ENCODE measurements at regions not wholly inside any gene's neighbourhood (a gene's known extent, or its start where the extent isn't known, plus 50 kb on each side); places are given as distances from the start of the nearest gene placed in this dataset.

DNA sequence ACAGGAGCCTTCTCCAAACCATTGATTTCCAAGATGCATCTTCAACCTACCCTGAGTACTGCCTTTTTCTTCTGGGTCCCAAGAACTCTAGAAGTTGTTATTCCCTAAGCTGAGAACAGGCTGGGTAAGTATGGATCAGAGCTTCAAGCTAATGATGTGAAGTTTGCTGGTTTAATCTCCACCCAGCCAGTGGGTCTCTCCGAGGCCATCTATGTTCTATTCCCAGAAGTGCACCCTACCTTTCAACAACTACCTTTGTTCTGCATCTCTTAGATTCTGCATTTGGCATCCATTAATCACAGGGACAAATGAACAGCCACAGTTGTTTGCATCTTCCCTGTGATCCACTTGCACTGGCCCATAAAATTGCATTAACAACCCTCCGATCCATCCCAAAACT lies 246.2 kb downstream of the HIVEP2 start:
- no peak for DNase-seq (ENCODE audit: low spot score)
- in situ Hi-C loops (cut with HindIII; ENCODE audit: low sequenced_read_pairs) = no loop called here

DNA sequence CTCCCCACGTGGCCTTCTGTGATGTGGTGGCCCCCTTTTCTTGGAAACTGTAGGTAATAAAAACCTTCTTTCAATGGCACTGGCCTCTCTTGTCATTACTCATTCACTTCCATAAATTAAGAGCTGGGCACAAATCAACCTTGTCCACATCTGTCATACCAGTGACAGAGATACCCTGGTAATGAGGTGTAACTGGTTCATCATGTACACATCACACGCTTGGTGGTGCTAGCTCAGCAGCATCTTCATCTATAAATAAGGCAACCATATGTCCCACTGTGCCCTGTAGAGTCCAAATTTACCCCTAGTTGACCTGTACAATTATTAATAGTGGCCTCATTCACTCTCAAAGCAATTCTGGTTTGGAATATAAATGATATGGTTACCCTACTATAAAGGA lies 245.6 kb downstream of the HIVEP2 start:
- DNase-seq (ENCODE audit: low spot score) = no peak
- in situ Hi-C loops (cut with HindIII; ENCODE audit: low sequenced_read_pairs) = no loop called here

DNA sequence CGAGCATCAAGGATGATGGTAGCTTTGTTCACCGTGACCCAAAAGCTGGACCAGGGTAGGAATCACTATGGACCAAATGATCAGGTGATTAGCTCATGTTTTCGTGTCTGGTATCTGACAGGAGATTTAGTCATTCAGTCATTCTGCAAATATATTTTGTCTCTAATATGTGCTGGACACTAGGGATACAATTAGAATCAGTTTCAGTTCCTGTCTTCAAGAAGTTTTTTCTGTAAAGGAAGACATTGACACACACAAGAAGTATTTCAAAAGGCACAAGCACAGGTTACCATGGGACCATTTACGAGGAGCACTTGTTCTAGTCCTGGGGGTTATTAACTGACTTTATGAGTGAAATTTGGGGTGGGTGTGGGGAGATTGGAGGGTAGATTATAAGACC lies 244.9 kb downstream of the HIVEP2 start:
- in situ Hi-C loops (cut with HindIII; ENCODE audit: low sequenced_read_pairs) = no loop called here

DNA sequence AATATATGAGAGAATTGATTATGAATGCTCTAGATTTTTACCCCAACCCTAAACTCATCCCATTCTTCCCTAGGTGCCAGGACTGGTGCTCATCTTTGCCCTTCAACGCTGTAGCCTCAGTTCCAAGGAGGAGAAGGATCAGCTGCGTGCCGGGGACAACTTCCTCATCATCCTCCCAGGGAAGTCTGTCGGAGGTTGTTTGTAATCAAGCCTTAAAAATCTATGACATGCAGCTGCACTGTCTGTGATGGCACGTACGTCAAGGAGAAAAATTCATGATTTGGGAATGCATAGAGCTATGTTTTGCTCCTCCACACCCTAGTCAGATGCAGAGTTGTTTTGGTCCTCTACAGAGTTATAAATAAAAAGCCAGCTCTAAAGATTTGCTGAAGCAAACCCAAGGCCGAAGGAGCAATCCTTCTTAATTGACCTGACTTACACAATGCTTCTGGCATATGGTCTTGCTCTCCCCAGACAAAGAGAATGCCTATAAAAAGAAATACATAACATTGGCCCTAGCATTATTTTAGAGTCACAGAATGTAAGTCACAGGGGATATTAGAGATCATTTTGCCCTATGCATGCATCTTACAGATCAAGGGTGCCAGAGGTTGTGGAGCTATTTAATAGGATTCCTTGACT lies 244.2 kb downstream of the HIVEP2 start:
- DNase-seq (ENCODE audit: low spot score) = no peak
- in situ Hi-C loops (cut with HindIII; ENCODE audit: low sequenced_read_pairs) = no loop called here

More for the DNA sequence above, 244.9 kb downstream of the HIVEP2 start:
- DNase-seq (ENCODE audit: low spot score) = no peak

Data from G401 (cell line).